Right cardiac atrium (tissue), 5 donors: ENCODE measurements at regions not wholly inside any gene's neighbourhood (a gene's known extent, or its start where the extent isn't known, plus 50 kb on each side); places are given as distances from the start of the nearest gene placed in this dataset.

Experiments used
- ATAC-seq, 2 donors: fragments of 200-7000 bp; cut with Tn5 transposase; one replicate each; pipeline versions ENCODE4 v1.8.0 to v1.9.1; 2020; ENCODE audit warnings: moderate library complexity in 2 of 2, mild to moderate bottlenecking in 1 of 2
- DNase-seq, 3 donors: peaks; one replicate each; pipeline ENCODE4 v3.0.0-alpha.2; 2020
- H3K27ac ChIP-seq: one replicate; pipeline ENCODE4 v1.5.1; 2013; ENCODE audit warnings: mild to moderate bottlenecking, low read length, control low read depth, moderate library complexity
- H3K27me3 ChIP-seq: one replicate; pipeline ENCODE4 v1.6.1; 2013; ENCODE audit not compliant: control insufficient read depth, insufficient read depth
- H3K4me1 ChIP-seq: one replicate; pipeline ENCODE4 v1.6.1; 2013; ENCODE audit warnings: low read length; ENCODE audit not compliant: control insufficient read depth, insufficient read depth
- H3K4me3 ChIP-seq: one replicate; pipeline ENCODE4 v1.5.1; 2013; ENCODE audit warnings: low read length, control low read depth
- H3K9me3 ChIP-seq: one replicate; pipeline ENCODE4 v1.6.1; 2013; ENCODE audit warnings: low read length; ENCODE audit not compliant: control insufficient read depth
- WGBS: extraction: QIAGEN DNeasy Blood & Tissue Kit; methylation state at CpG from one replicate; pipeline ENCODE4 v1.1.7; 2013; 5-methylcytosine and 5-hydroxymethylcytosine counted together
- intact Hi-C, 4 donors: fragments of 100-400 bp; cut with DNase I; formaldehyde crosslinking; loops; one replicate each; pipeline versions ENCODE4 v1.11.0 to v1.14.0; 2022 to 2023
- donor health status: healthy with polysubstance abuse.
- donor health status: DM: no; HTN: yes; CAD: no.
- donor health status: DM: no; HTN: no; CAD: no.
- donor health status: DM: no; HTN: yes; CAD: no; lungs with severe emphysema.
- donor health status: DM: yes; HTN: yes; CAD: no.

DNA sequence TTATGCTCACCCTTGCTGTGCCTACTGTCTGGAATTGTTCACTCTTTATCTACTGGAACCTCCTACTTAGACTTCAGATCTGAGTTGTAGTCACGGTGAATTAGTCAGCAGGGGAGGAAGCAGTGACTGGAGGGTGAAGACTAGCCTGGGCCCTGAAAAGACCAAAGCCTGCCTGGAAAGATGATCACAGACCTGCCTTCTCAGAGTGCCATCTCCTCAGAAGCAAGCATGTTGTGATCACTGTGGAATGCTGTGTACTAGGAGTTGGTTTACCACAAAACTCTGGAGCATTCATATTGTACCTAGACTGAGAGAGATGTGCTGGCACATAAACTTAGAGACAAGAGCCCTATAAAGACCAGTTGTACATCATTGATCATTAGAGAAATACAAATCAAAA, 100.7 kb upstream of the SCN10A start:
- intact Hi-C loops = no loop called here
- no peak overlapping the region for H3K27ac ChIP-seq
- 81% methylated on average over 1 of the region's 1 CpG for WGBS
- no peak for ATAC-seq
- no peaks in the 10 kb centered on the region for H3K27me3 ChIP-seq
- no peaks in the 10 kb centered on the region for H3K4me1 ChIP-seq
- no peak for DNase-seq
- H3K9me3 ChIP-seq = no peaks in the 10 kb centered on the region
- H3K4me3 ChIP-seq = no peak overlapping the region

DNA sequence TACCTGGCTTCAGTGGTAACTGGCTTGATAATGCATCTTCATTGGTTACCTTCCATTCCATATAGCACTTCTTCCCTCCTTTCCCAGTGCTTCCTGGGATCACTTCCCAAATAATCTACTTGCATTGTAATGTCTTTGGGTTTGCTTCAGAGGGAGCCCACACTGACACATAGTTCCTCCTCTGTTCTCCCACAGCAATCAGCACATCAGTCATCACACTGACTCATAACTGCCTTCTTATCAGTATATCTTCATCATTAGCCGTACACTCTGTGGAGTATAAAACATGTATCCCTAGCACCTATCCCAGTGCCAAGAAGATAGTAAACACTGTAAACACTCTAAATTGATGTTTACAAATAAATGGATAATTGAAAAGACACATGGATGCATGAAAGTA, 91.4 kb upstream of the SCN10A start:
- WGBS = 45% methylated on average over 1 of the region's 1 CpG
- Histone ChIP-seq H3K9me3 (no peaks in the 10 kb centered on the region), H3K27ac (no peak overlapping the region), H3K4me3 (no peak overlapping the region), H3K27me3 (no peaks in the 10 kb centered on the region), H3K4me1 (no peaks in the 10 kb centered on the region)
- DNase-seq = no peak
- ATAC-seq = no peak
- intact Hi-C loops = no loop called here

- H3K4me1 ChIP-seq = no peaks in the 10 kb centered on the region
- H3K27ac ChIP-seq = no peak overlapping the region
- no peak for DNase-seq
- no peak for ATAC-seq
- no peaks in the 10 kb centered on the region for H3K9me3 ChIP-seq
- intact Hi-C loops = no loop called here
- no peak overlapping the region for H3K4me3 ChIP-seq
- H3K27me3 ChIP-seq = no peaks in the 10 kb centered on the region
- WGBS = 75% methylated on average over 4 of the region's 4 CpGs
Measured at GRCh38 chr3:38890426-38890825, 74.4 kb upstream of the SCN10A start.

DNA sequence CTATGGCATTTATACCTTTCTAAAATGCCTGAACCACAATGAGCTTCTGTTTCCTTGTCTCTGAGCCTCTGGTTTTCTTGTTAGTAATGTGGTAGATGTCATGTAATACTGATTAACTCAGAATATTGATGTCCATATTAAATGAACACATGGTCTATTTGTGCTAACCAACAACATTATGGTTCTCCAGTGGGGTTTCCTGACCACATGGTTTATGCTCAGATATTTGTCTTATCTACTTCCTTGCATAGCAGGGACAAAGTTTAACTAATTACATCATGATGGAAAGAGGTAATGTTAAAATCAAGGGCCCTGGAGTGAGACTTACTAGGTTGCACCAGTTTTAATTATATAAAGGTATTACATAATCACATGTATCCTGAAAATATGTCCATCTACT, 62.6 kb upstream of the SCN10A start:
- no peaks in the 10 kb centered on the region for H3K27me3 ChIP-seq
- H3K9me3 ChIP-seq = no peaks in the 10 kb centered on the region
- intact Hi-C loops = no loop called here
- no peak overlapping the region for H3K27ac ChIP-seq
- ATAC-seq (no peak), DNase-seq (no peak)
- H3K4me1 ChIP-seq = no peaks in the 10 kb centered on the region
- H3K4me3 ChIP-seq = no peak overlapping the region
